ENCODE measurements at regions not wholly inside any gene's neighbourhood (a gene's known extent, or its start where the extent isn't known, plus 50 kb on each side); places are given as distances from the start of the nearest gene placed in this dataset.

DNA sequence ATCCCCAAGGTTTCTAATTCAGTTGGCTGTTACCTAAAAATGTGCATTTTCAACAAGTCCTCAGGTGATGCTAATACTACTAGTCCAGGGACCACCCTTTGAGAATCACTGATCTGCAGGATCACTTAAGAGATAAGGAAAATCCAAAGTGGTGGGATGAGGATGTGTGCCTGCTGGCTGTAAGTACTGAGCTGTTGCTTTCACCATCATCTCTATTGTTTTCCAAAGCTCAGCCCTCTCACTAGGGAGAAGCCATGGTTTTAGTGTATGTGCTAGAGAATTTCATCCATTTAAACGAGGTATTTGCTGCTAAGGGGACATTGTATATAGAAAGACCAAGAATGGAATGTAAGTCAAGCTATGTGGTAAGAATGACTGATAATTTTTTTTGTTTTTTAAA lies 202.3 kb downstream of the KIF21A start:
- Histone ChIP-seq H3K4me1 (ENCODE audit: control insufficient read depth in 3 of 3, insufficient read depth in 3 of 3, low read length in 3 of 3) (no peaks in the 10 kb centered on the region), H3K36me3 (ENCODE audit: control insufficient read depth in 3 of 3, insufficient read depth in 3 of 3, low read length in 3 of 3) (no peaks in the 10 kb centered on the region), H3K4me3 (ENCODE audit: low read length in 3 of 3) (no peak overlapping the region), H3K9me3 (ENCODE audit: control insufficient read depth in 3 of 3, low read length in 3 of 3) (no peaks in the 10 kb centered on the region), H3K9ac (ENCODE audit: low read depth in 1 of 3, low read length in 3 of 3) (no peak overlapping the region), H3K27ac (ENCODE audit: low read depth, low read length) (no peak overlapping the region), H3K27me3 (ENCODE audit: control insufficient read depth in 3 of 3, insufficient read depth in 3 of 3, low read length in 3 of 3) (no peaks in the 10 kb centered on the region)

GRCh38 chr12:39239490-39240486 lies 203.1 kb downstream of the KIF21A start:
- Histone ChIP-seq H3K27ac (ENCODE audit: low read depth, low read length) (no peak overlapping the region), H3K9me3 (ENCODE audit: control insufficient read depth in 3 of 3, low read length in 3 of 3) (no peaks in the 10 kb centered on the region), H3K36me3 (ENCODE audit: control insufficient read depth in 3 of 3, insufficient read depth in 3 of 3, low read length in 3 of 3) (no peaks in the 10 kb centered on the region), H3K9ac (ENCODE audit: low read depth in 1 of 3, low read length in 3 of 3) (no peak overlapping the region), H3K27me3 (ENCODE audit: control insufficient read depth in 3 of 3, insufficient read depth in 3 of 3, low read length in 3 of 3) (no peaks in the 10 kb centered on the region), H3K4me3 (ENCODE audit: low read length in 3 of 3) (no peak overlapping the region), H3K4me1 (ENCODE audit: control insufficient read depth in 3 of 3, insufficient read depth in 3 of 3, low read length in 3 of 3) (no peaks in the 10 kb centered on the region)

GRCh38 chr12:39237004-39237403 lies 205.9 kb downstream of the KIF21A start:
- Histone ChIP-seq H3K36me3 (ENCODE audit: control insufficient read depth in 3 of 3, insufficient read depth in 3 of 3, low read length in 3 of 3) (no peaks in the 10 kb centered on the region), H3K27ac (ENCODE audit: low read depth, low read length) (no peak overlapping the region)

DNA sequence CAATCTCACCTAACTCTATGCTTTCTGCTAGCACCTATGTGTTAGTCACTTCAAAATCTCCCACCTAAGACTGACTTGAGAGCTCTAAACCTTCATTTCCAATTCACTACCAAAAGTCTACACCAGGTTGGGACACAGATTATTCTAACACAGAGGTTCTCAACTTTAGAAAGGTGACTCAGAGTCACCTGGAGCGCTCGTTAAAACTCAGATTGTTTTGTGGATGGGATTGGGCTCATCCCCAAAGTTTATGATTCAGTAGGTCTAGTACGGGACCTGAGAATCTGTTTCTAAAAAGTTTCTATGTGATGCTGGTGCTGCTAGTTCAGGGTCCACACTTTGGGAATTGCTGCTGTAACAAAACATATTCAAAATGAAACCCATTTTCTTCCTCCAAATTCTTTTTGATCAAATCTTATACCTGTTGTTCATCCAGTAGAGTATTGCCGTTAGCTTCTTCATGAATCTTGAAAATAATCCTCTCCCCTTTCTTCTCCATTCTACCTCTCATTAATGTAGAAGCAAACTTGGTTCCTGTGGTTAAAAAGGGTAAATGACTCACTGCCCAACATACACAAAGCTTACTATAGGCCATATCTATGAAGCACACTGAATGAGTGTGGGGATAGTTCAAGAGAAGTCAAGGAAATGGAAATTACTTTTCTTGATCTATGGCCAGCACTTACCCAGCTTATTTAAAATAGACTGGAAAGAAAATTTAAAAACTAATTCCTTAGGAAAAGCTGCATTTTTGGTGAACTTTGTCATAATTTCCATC lies 206.7 kb downstream of the KIF21A start:
- Histone ChIP-seq H3K4me1 (ENCODE audit: control insufficient read depth in 3 of 3, insufficient read depth in 3 of 3, low read length in 3 of 3) (no peaks in the 10 kb centered on the region), H3K9me3 (ENCODE audit: control insufficient read depth in 3 of 3, low read length in 3 of 3) (no peaks in the 10 kb centered on the region), H3K27me3 (ENCODE audit: control insufficient read depth in 3 of 3, insufficient read depth in 3 of 3, low read length in 3 of 3) (no peaks in the 10 kb centered on the region), H3K27ac (ENCODE audit: low read depth, low read length) (no peak overlapping the region), H3K4me3 (ENCODE audit: low read length in 3 of 3) (no peak overlapping the region), H3K9ac (ENCODE audit: low read depth in 1 of 3, low read length in 3 of 3) (no peak overlapping the region), H3K36me3 (ENCODE audit: control insufficient read depth in 3 of 3, insufficient read depth in 3 of 3, low read length in 3 of 3) (no peaks in the 10 kb centered on the region)

More at GRCh38 chr12:39237004-39237403, 205.9 kb downstream of the KIF21A start:
- Histone ChIP-seq H3K4me3 (ENCODE audit: low read length in 3 of 3) (no peak overlapping the region), H3K27me3 (ENCODE audit: control insufficient read depth in 3 of 3, insufficient read depth in 3 of 3, low read length in 3 of 3) (no peaks in the 10 kb centered on the region), H3K9ac (ENCODE audit: low read depth in 1 of 3, low read length in 3 of 3) (no peak overlapping the region), H3K9me3 (ENCODE audit: control insufficient read depth in 3 of 3, low read length in 3 of 3) (no peaks in the 10 kb centered on the region), H3K4me1 (ENCODE audit: control insufficient read depth in 3 of 3, insufficient read depth in 3 of 3, low read length in 3 of 3) (no peaks in the 10 kb centered on the region)

GRCh38 chr12:39230086-39230485 lies 212.8 kb downstream of the KIF21A start:
- Histone ChIP-seq H3K4me1 (ENCODE audit: control insufficient read depth in 3 of 3, insufficient read depth in 3 of 3, low read length in 3 of 3) (no peaks in the 10 kb centered on the region), H3K9me3 (ENCODE audit: control insufficient read depth in 3 of 3, low read length in 3 of 3) (no peaks in the 10 kb centered on the region), H3K27me3 (ENCODE audit: control insufficient read depth in 3 of 3, insufficient read depth in 3 of 3, low read length in 3 of 3) (no peaks in the 10 kb centered on the region), H3K36me3 (ENCODE audit: control insufficient read depth in 3 of 3, insufficient read depth in 3 of 3, low read length in 3 of 3) (no peaks in the 10 kb centered on the region), H3K27ac (ENCODE audit: low read depth, low read length) (no peak overlapping the region), H3K9ac (ENCODE audit: low read depth in 1 of 3, low read length in 3 of 3) (no peak overlapping the region), H3K4me3 (ENCODE audit: low read length in 3 of 3) (no peak overlapping the region)

GRCh38 chr12:39227218-39227617 lies 215.7 kb downstream of the KIF21A start:
- no peaks in the 10 kb centered on the region for H3K4me1 ChIP-seq (ENCODE audit: control insufficient read depth in 3 of 3, insufficient read depth in 3 of 3, low read length in 3 of 3)
- H3K9me3 ChIP-seq (ENCODE audit: control insufficient read depth in 3 of 3, low read length in 3 of 3), result no peaks in the 10 kb centered on the region
- H3K4me3 ChIP-seq (ENCODE audit: low read length in 3 of 3), result no peak overlapping the region
- no peaks in the 10 kb centered on the region for H3K36me3 ChIP-seq (ENCODE audit: control insufficient read depth in 3 of 3, insufficient read depth in 3 of 3, low read length in 3 of 3)
- no peak overlapping the region for H3K27ac ChIP-seq (ENCODE audit: low read depth, low read length)
- H3K9ac ChIP-seq (ENCODE audit: low read depth in 1 of 3, low read length in 3 of 3), result no peak overlapping the region
- no peaks in the 10 kb centered on the region for H3K27me3 ChIP-seq (ENCODE audit: control insufficient read depth in 3 of 3, insufficient read depth in 3 of 3, low read length in 3 of 3)

DNA sequence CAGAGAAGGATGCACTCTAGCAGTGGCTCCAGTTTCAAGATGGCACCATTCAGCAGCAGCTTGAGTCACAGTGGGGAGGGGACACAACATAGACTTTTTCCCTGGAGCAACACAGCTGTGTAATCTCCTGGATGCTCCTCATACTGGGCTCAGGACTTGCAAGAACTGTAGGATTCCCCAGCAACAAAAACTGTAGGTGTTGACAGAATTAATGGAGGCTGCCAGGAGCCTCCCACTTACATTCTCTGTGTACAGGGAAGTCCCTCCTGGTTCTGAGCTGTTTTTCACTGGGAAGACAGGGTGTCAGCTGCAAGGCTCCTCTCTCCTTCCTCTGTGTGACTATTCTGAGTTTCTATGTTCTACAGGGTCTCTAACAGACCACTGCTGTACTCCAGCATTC lies 217.9 kb downstream of the KIF21A start:
- no peak overlapping the region for H3K27ac ChIP-seq (ENCODE audit: low read depth, low read length)
- no peaks in the 10 kb centered on the region for H3K9me3 ChIP-seq (ENCODE audit: control insufficient read depth in 3 of 3, low read length in 3 of 3)
- H3K9ac ChIP-seq (ENCODE audit: low read depth in 1 of 3, low read length in 3 of 3), result no peak overlapping the region
- no peaks in the 10 kb centered on the region for H3K36me3 ChIP-seq (ENCODE audit: control insufficient read depth in 3 of 3, insufficient read depth in 3 of 3, low read length in 3 of 3)
- H3K4me3 ChIP-seq (ENCODE audit: low read length in 3 of 3), result no peak overlapping the region
- H3K4me1 ChIP-seq (ENCODE audit: control insufficient read depth in 3 of 3, insufficient read depth in 3 of 3, low read length in 3 of 3), result no peaks in the 10 kb centered on the region
- H3K27me3 ChIP-seq (ENCODE audit: control insufficient read depth in 3 of 3, insufficient read depth in 3 of 3, low read length in 3 of 3), result no peaks in the 10 kb centered on the region

DNA sequence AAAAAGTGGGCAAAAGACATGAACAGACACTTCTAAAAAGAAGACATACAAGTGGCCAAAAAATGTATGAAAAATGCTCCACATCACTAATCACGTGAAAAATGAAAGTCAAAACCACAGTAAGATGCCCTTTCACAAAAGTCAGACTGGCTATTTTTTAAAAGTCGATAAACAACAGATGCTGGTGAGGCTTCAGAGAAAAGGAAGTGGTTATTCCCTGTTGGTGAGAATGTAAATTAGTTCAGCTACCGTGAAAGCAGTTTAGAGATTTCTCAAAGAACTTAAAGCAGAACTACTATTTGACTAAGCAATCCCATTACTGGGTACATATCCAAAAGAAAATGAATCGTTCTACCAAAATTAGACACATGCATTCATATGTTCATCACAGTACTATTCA lies 237.0 kb downstream of the KIF21A start:
- no peaks in the 10 kb centered on the region for H3K27me3 ChIP-seq (ENCODE audit: control insufficient read depth in 3 of 3, insufficient read depth in 3 of 3, low read length in 3 of 3)
- no peaks in the 10 kb centered on the region for H3K4me1 ChIP-seq (ENCODE audit: control insufficient read depth in 3 of 3, insufficient read depth in 3 of 3, low read length in 3 of 3)
- no peak overlapping the region for H3K4me3 ChIP-seq (ENCODE audit: low read length in 3 of 3)
- no peaks in the 10 kb centered on the region for H3K36me3 ChIP-seq (ENCODE audit: control insufficient read depth in 3 of 3, insufficient read depth in 3 of 3, low read length in 3 of 3)
- no peak overlapping the region for H3K27ac ChIP-seq (ENCODE audit: low read depth, low read length)
- H3K9me3 ChIP-seq (ENCODE audit: control insufficient read depth in 3 of 3, low read length in 3 of 3), result no peaks in the 10 kb centered on the region
- no peak overlapping the region for H3K9ac ChIP-seq (ENCODE audit: low read depth in 1 of 3, low read length in 3 of 3)

DNA sequence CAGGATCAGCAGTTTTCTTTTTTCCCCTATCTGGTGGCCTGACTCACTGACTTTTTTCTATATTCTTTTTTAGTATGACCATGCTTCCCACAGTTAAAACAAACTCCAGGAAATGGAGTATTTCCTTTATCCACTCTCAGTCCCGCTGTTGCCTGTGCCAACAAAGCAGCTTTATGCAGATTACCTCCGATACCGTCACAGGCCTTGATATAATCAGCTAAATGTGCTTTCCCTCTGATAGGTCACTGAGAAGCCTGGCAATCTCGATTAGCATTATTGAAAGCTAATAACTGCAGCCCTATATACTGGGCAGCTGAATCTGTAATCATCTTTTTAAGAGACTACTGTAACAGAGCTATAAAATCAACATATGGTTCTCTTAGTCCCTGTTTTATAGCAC lies 243.6 kb downstream of the KIF21A start:
- no peaks in the 10 kb centered on the region for H3K27me3 ChIP-seq (ENCODE audit: control insufficient read depth in 3 of 3, insufficient read depth in 3 of 3, low read length in 3 of 3)
- H3K9ac ChIP-seq (ENCODE audit: low read depth in 1 of 3, low read length in 3 of 3), result no peak overlapping the region
- no peaks in the 10 kb centered on the region for H3K4me1 ChIP-seq (ENCODE audit: control insufficient read depth in 3 of 3, insufficient read depth in 3 of 3, low read length in 3 of 3)
- H3K4me3 ChIP-seq (ENCODE audit: low read length in 3 of 3), result no peak overlapping the region
- no peak overlapping the region for H3K27ac ChIP-seq (ENCODE audit: low read depth, low read length)
- no peaks in the 10 kb centered on the region for H3K36me3 ChIP-seq (ENCODE audit: control insufficient read depth in 3 of 3, insufficient read depth in 3 of 3, low read length in 3 of 3)
- H3K9me3 ChIP-seq (ENCODE audit: control insufficient read depth in 3 of 3, low read length in 3 of 3), result no peaks in the 10 kb centered on the region

DNA sequence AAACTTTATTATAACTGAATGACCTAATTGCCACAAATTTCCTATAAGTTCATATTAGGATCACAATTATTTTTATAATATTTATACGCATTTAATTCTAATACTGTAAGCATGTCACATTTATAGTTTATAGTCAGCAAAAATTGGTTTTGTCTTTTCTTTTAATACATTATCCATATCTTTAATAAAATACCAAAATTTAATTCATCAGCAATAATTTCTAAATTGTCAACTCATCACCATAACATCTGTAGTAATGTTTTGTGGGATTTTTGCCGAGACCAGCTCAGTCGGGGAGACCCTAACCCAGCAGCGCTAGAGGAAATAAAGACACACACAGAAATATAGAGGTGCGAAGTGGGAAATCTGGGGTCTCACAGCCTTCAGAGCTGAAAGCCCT lies 254.2 kb downstream of the KIF21A start:
- no peaks in the 10 kb centered on the region for H3K4me1 ChIP-seq (ENCODE audit: control insufficient read depth in 3 of 3, insufficient read depth in 3 of 3, low read length in 3 of 3)
- H3K27me3 ChIP-seq (ENCODE audit: control insufficient read depth in 3 of 3, insufficient read depth in 3 of 3, low read length in 3 of 3), result no peaks in the 10 kb centered on the region
- H3K4me3 ChIP-seq (ENCODE audit: low read length in 3 of 3), result no peak overlapping the region
- no peak overlapping the region for H3K9ac ChIP-seq (ENCODE audit: low read depth in 1 of 3, low read length in 3 of 3)
- H3K9me3 ChIP-seq (ENCODE audit: control insufficient read depth in 3 of 3, low read length in 3 of 3), result no peaks in the 10 kb centered on the region
- H3K36me3 ChIP-seq (ENCODE audit: control insufficient read depth in 3 of 3, insufficient read depth in 3 of 3, low read length in 3 of 3), result no peaks in the 10 kb centered on the region
- no peak overlapping the region for H3K27ac ChIP-seq (ENCODE audit: low read depth, low read length)
